OCI-LY3 (cell line): ENCODE measurements at regions not wholly inside any gene's neighbourhood (a gene's known extent, or its start where the extent isn't known, plus 50 kb on each side); places are given as distances from the start of the nearest gene placed in this dataset.

Experiments used
- EZH2phosphoT487 ChIP-seq: fragments of 200-600 bp; shearing (Covaris generic); IDR thresholded peaks from 2 replicates; pipeline ENCODE4 v1.6.1; 2018; ENCODE audit warnings: antibody characterized with exemption, mixed run types, low read depth
- TF ChIP-seq, protein P1 (sequence below): fragments of 200-600, 300-600 bp; sonication (generic); IDR thresholded peaks from 2 replicates; pipeline ENCODE4 v1.5.1; 2014; ENCODE audit warnings: antibody characterized with exemption, low read length, low read depth

DNA sequence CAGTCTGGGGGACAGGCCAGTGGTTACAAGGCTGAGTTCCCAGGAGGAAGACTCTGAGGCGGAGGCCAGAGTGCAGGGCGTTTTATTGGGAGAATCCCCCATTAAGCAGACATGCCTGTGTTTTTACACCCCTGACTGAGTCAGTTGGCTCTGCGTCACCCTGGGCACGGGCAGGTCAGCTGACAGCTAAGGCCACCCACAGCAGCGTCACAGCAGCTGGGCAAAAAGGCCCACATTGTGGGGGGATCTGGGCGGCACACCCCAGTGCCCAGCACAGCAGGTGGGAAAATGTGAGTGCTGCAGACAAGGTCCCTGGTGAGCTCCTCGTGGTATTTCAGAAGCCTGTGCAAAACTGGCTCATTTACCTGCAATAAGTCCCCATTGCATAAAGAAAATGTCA lies 184.7 kb downstream of the AACS start:
- TF ChIP-seq, protein P1, sequence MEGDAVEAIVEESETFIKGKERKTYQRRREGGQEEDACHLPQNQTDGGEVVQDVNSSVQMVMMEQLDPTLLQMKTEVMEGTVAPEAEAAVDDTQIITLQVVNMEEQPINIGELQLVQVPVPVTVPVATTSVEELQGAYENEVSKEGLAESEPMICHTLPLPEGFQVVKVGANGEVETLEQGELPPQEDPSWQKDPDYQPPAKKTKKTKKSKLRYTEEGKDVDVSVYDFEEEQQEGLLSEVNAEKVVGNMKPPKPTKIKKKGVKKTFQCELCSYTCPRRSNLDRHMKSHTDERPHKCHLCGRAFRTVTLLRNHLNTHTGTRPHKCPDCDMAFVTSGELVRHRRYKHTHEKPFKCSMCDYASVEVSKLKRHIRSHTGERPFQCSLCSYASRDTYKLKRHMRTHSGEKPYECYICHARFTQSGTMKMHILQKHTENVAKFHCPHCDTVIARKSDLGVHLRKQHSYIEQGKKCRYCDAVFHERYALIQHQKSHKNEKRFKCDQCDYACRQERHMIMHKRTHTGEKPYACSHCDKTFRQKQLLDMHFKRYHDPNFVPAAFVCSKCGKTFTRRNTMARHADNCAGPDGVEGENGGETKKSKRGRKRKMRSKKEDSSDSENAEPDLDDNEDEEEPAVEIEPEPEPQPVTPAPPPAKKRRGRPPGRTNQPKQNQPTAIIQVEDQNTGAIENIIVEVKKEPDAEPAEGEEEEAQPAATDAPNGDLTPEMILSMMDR: no peak
- no peak for TF ChIP-seq EZH2phosphoT487
